K562 (cell line): ENCODE measurements at regions not wholly inside any gene's neighbourhood (a gene's known extent, or its start where the extent isn't known, plus 50 kb on each side); places are given as distances from the start of the nearest gene placed in this dataset.

Source experiments
- ATAC-seq: fragments of 200-7000 bp; cut with Tn5 transposase; 3 replicates; pipeline ENCODE4 v1.9.1; 2020; ENCODE audit warnings: moderate library complexity
- BruUV-seq: library from RNA; stranded (reverse); fragments of 400-500 nt; replicated peaks from 2 replicates; lab custom pipeline; 2021; lab: Mats Ljungman, UMichigan
- CTCF ChIA-PET: fragments of 300-600 bp; formaldehyde crosslinking; extraction: SDS; loops from one replicate; lab custom pipeline; 2021; ENCODE audit warnings: low intra/inter-chr PET ratio; lab: Yijun Ruan, JAX
- POLR2A ChIA-PET: fragments of 300-600, 350-650 bp; sonication (Branson Sonifier 250); formaldehyde crosslinking; extraction: SDS; loops from one replicate; lab custom pipeline; 2021; ENCODE audit warnings: antibody characterized with exemption, inconsistent platforms; lab: Yijun Ruan, JAX
- DNase-seq, 4 experiments: peaks; one replicate each; pipeline versions ENCODE4 v3.0.0 to v3.0.0-alpha.2; 2011 to 2018; ENCODE audit warnings: low spot score in 3 of 4, mixed read lengths in 3 of 4; ENCODE audit errors: extremely low read depth in 1 of 4
- FAIRE-seq: peaks from 2 replicates; lab custom pipeline; 2011; peaks lifted over from hg19 to GRCh38; lab: Jason Lieb, UNC
- H2AFZ ChIP-seq: 2 replicates; pipeline ENCODE4 v1.6.0; 2011; ENCODE audit warnings: low read depth, low read length, control low read depth, inconsistent platforms
- H3K27ac ChIP-seq: fragments of 200-600 bp; 3 replicates; pipeline ENCODE4 v1.8.0; 2011; ENCODE audit warnings: low read depth, mild to moderate bottlenecking, control low read depth, inconsistent platforms, low read length, moderate library complexity, mixed read lengths; ENCODE audit errors: extremely low read depth
- H3K27me3 ChIP-seq, 2 experiments: fragments of 300-600 bp in 1 of 2; 2 replicates in 1 of 2; 3 replicates in 1 of 2; pipeline versions ENCODE4 v1.6.0 to v1.8.0; 2011; ENCODE audit warnings: inconsistent platforms in 2 of 2, low read length in 2 of 2, mild to moderate bottlenecking in 1 of 2, mixed read lengths in 1 of 2, moderate library complexity in 1 of 2; ENCODE audit not compliant: control insufficient read depth in 2 of 2, insufficient read depth in 2 of 2
- H3K36me3 ChIP-seq: fragments of 300-600 bp; 3 replicates; pipeline ENCODE4 v1.8.0; 2011; ENCODE audit warnings: mild to moderate bottlenecking, low read length, inconsistent platforms; ENCODE audit not compliant: control insufficient read depth, insufficient read depth
- H3K4me1 ChIP-seq, 2 experiments: fragments of 200-600 bp in 1 of 2; replicated peaks in 1 of 2; 2 replicates in 1 of 2; 3 replicates in 1 of 2; pipeline versions ENCODE4 v1.5.1 to v1.8.0; 2011; ENCODE audit warnings: inconsistent platforms in 2 of 2, low read length in 2 of 2, mild to moderate bottlenecking in 1 of 2, mixed read lengths in 1 of 2, moderate library complexity in 1 of 2; ENCODE audit not compliant: control insufficient read depth in 2 of 2, insufficient read depth in 2 of 2
- H3K4me2 ChIP-seq: 2 replicates; pipeline ENCODE4 v1.6.1; 2011; ENCODE audit warnings: low read length, control low read depth, inconsistent platforms, mixed read lengths; ENCODE audit not compliant: insufficient read depth
- H3K4me3 ChIP-seq: fragments of 200-600 bp; sonication (generic), shearing (Covaris generic); 2 replicates; pipeline ENCODE4 v1.5.1; 2016; ENCODE audit warnings: control low read depth, inconsistent platforms
- H3K79me2 ChIP-seq: fragments of 200-600 bp; 3 replicates; pipeline ENCODE4 v1.8.0; 2011; ENCODE audit warnings: low read length, inconsistent platforms; ENCODE audit not compliant: control insufficient read depth, insufficient read depth
- H3K9ac ChIP-seq, 2 experiments: 2 replicates each; pipeline versions ENCODE4 v1.6.0 to v1.6.1; 2011; ENCODE audit warnings: low read depth in 2 of 2, low read length in 2 of 2, control low read depth in 1 of 2, inconsistent platforms in 1 of 2, mild to moderate bottlenecking in 1 of 2, mixed read lengths in 1 of 2; ENCODE audit not compliant: insufficient read depth in 1 of 2
- H3K9me1 ChIP-seq: one replicate; pipeline ENCODE4 v1.6.0; 2011; ENCODE audit warnings: inconsistent platforms, mild to moderate bottlenecking, low read length, moderate library complexity; ENCODE audit not compliant: control insufficient read depth, insufficient read depth
- H3K9me3 ChIP-seq: replicated peaks from 2 replicates; pipeline ENCODE4 v1.5.1; 2011; ENCODE audit warnings: low read depth, low read length, inconsistent platforms; ENCODE audit not compliant: control insufficient read depth, insufficient read depth
- H4K20me1 ChIP-seq: replicated peaks from 2 replicates; pipeline ENCODE4 v1.6.1; 2011; ENCODE audit warnings: low read length, inconsistent platforms, mixed read lengths; ENCODE audit not compliant: control insufficient read depth, insufficient read depth
- CBX5 ChIP-seq: IDR thresholded peaks from 2 replicates; pipeline ENCODE4 v1.6.1; 2014; ENCODE audit warnings: low read depth, borderline replicate concordance
- FOXJ2 ChIP-seq: fragments of 200-800 bp; sonication (Bioruptor generic); IDR thresholded peaks from 2 replicates; pipeline ENCODE4 v1.6.1; 2016; ENCODE audit warnings: missing genetic modification characterization, missing compliant biosample characterization
- FOXK2 ChIP-seq, 2 experiments: fragments of 450-650 bp; IDR thresholded peaks in 1 of 2; conservative IDR thresholded peaks in 1 of 2; 2 replicates each; pipeline ENCODE4 v1.6.1; 2016; ENCODE audit warnings: low read depth in 2 of 2, mild to moderate bottlenecking in 1 of 2
- FOXP4 ChIP-seq: sonication (generic); formaldehyde crosslinking; IDR thresholded peaks from 2 replicates; pipeline ENCODE4 v1.8.0; 2022; ENCODE audit warnings: mild to moderate bottlenecking, missing genetic modification reagents, borderline replicate concordance
- HIVEP1 ChIP-seq: fragments of 250-450 bp; sonication (Bioruptor Pico); IDR thresholded peaks from 2 replicates; pipeline ENCODE4 v1.4.0; 2020; ENCODE audit warnings: mild to moderate bottlenecking
- MAFG ChIP-seq: fragments of 450-650 bp; conservative IDR thresholded peaks from 2 replicates; pipeline ENCODE4 v1.6.1; 2016; ENCODE audit warnings: missing genetic modification characterization, missing compliant biosample characterization
- NONO ChIP-seq, 2 experiments: fragments of 200-400 bp in 1 of 2; fragments of 450-650 bp in 1 of 2; formaldehyde crosslinking in 1 of 2; IDR thresholded peaks; 2 replicates each; pipeline ENCODE4 v1.6.1; 2017; ENCODE audit warnings: low read depth in 2 of 2, mild to moderate bottlenecking in 2 of 2, moderate library complexity in 2 of 2, low read length in 1 of 2
- NR2F6 ChIP-seq: fragments of 450-650 bp; formaldehyde crosslinking; IDR thresholded peaks from 2 replicates; pipeline ENCODE4 v1.4.0; 2020; ENCODE audit warnings: mild to moderate bottlenecking
- NR3C1 ChIP-seq: sonication (generic); formaldehyde crosslinking; IDR thresholded peaks from 2 replicates; pipeline ENCODE4 v1.8.1; 2022; ENCODE audit warnings: missing genetic modification reagents
- RBM34 ChIP-seq: fragments of 200-400 bp; formaldehyde crosslinking; IDR thresholded peaks from 2 replicates; pipeline ENCODE4 v1.6.1; 2018; ENCODE audit warnings: low read length, borderline replicate concordance; ENCODE audit not compliant: insufficient read depth
- SLC30A9 ChIP-seq: fragments of 250-450 bp; sonication (Bioruptor Pico); IDR thresholded peaks from 2 replicates; pipeline ENCODE4 v1.8.0; 2022; ENCODE audit warnings: mild to moderate bottlenecking, moderate library complexity
- WHSC1 ChIP-seq: IDR thresholded peaks from one replicate; pipeline ENCODE4 v1.6.1; 2012; ENCODE audit warnings: low read length, control low read depth, inconsistent platforms
- ZBED1 ChIP-seq: IDR thresholded peaks from 2 replicates; pipeline ENCODE4 v1.6.1; 2014
- ZBTB12 ChIP-seq: fragments of 250-450 bp; sonication (Bioruptor Pico); IDR thresholded peaks from 2 replicates; pipeline ENCODE4 v1.4.0; 2020
- ZNF263 ChIP-seq: sonication (generic); formaldehyde crosslinking; IDR thresholded peaks from 2 replicates; pipeline ENCODE4 v1.8.0; 2022; ENCODE audit warnings: mild to moderate bottlenecking, missing genetic modification reagents, borderline replicate concordance
- ZNF589 ChIP-seq: fragments of 200-800 bp; sonication (Bioruptor generic); IDR thresholded peaks from 2 replicates; pipeline ENCODE4 v1.6.1; 2016; ENCODE audit warnings: low read depth, missing genetic modification characterization, missing compliant biosample characterization
- ZNF699 ChIP-seq: fragments of 250-450 bp; sonication (Bioruptor Pico); IDR thresholded peaks from 2 replicates; pipeline ENCODE4 v1.8.0; 2021; ENCODE audit warnings: mild to moderate bottlenecking, moderate library complexity; ENCODE audit not compliant: insufficient replicate concordance
- WGBS: fragments of 100-300 bp; shearing (Covaris generic); methylation state at CpG from one replicate; pipeline ENCODE4 v1.1.6; 2016; ENCODE audit warnings: low coverage, mixed read lengths; ENCODE audit not compliant: insufficient coverage; ENCODE audit errors: missing lambda C conversion rate; 5-methylcytosine and 5-hydroxymethylcytosine counted together
- in situ Hi-C: fragments of 300-500 bp; cut with MboI; formaldehyde crosslinking; loops from 4 replicates; pipeline ENCODE4 v1.15.0; 2018; ENCODE audit warnings: inconsistent platforms, mixed read lengths
- intact Hi-C: fragments of 100-400 bp; cut with micrococcal nuclease; formaldehyde crosslinking; loops from 2 replicates; pipeline ENCODE4 v1.14.2; 2022
- TF ChIP-seq, protein P1 (sequence below): fragments of 250-450 bp; sonication (Bioruptor Pico); IDR thresholded peaks from 2 replicates; pipeline ENCODE4 v1.5.0; 2020; ENCODE audit warnings: mild to moderate bottlenecking, borderline replicate concordance

GRCh38 chr2:234318361-234318760, 178.5 kb downstream of the ARL4C start:
- DNase-seq (no peak), FAIRE-seq (no peak), ATAC-seq (no peak)
- H3K79me2 ChIP-seq: no peaks in the 10 kb centered on the region
- H3K9me3 ChIP-seq: no peaks in the 10 kb centered on the region
- no peak overlapping the region for H3K27ac ChIP-seq
- no peak overlapping the region for H3K4me3 ChIP-seq
- intact Hi-C loops: no loop called here
- BruUV-seq: no TSS peak
- no peak overlapping the region for H3K4me2 ChIP-seq
- H3K9me1 ChIP-seq: no peaks in the 10 kb centered on the region
- 0% methylated on average over 1 of the region's 3 CpGs for WGBS
- no peak overlapping the region for H2AFZ ChIP-seq
- in situ Hi-C loops: no loop called here
- no peaks in the 10 kb centered on the region for H3K36me3 ChIP-seq
- no peaks in the 10 kb centered on the region for H3K27me3 ChIP-seq
- H4K20me1 ChIP-seq: no peaks in the 10 kb centered on the region
- H3K9ac ChIP-seq: no peak overlapping the region
- ChIA-PET POLR2A (no interaction called here), CTCF (no interaction called here)
- no peaks in the 10 kb centered on the region for H3K4me1 ChIP-seq
- TF ChIP-seq ZNF263 (CRISPR knock-in tag) (no peak), FOXK2 (conservative IDR thresholded peaks at IDR 0.05 in 1 of 2, IDR thresholded peaks at IDR 0.05 in 1 of 2; ENCODE audit: low read depth in 2 of 2) (no peak), MAFG (tag) (no peak), NONO (IDR thresholded peaks at IDR 0.05; ENCODE audit: low read depth in 2 of 2, low read length in 1 of 2) (no peak), ZNF699 (no peak), NR3C1 (CRISPR knock-in tag) (no peak), WHSC1 (no peak), FOXJ2 (tag) (no peak), HIVEP1 (CRISPR knock-in tag) (no peak), NR2F6 (CRISPR knock-in tag) (no peak), CBX5 (no peak), RBM34 (no peak), SLC30A9 (CRISPR knock-in tag) (no peak), ZNF589 (CRISPR knock-in tag) (no peak), ZBTB12 (CRISPR knock-in tag) (no peak), ZBED1 (no peak), FOXP4 (CRISPR knock-in tag) (no peak)
- TF ChIP-seq, protein P1, sequence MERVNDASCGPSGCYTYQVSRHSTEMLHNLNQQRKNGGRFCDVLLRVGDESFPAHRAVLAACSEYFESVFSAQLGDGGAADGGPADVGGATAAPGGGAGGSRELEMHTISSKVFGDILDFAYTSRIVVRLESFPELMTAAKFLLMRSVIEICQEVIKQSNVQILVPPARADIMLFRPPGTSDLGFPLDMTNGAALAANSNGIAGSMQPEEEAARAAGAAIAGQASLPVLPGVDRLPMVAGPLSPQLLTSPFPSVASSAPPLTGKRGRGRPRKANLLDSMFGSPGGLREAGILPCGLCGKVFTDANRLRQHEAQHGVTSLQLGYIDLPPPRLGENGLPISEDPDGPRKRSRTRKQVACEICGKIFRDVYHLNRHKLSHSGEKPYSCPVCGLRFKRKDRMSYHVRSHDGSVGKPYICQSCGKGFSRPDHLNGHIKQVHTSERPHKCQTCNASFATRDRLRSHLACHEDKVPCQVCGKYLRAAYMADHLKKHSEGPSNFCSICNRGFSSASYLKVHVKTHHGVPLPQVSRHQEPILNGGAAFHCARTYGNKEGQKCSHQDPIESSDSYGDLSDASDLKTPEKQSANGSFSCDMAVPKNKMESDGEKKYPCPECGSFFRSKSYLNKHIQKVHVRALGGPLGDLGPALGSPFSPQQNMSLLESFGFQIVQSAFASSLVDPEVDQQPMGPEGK (CRISPR knock-in tag): no peak
